ENCODE measurements at regions not wholly inside any gene's neighbourhood (a gene's known extent, or its start where the extent isn't known, plus 50 kb on each side); places are given as distances from the start of the nearest gene placed in this dataset.

DNA sequence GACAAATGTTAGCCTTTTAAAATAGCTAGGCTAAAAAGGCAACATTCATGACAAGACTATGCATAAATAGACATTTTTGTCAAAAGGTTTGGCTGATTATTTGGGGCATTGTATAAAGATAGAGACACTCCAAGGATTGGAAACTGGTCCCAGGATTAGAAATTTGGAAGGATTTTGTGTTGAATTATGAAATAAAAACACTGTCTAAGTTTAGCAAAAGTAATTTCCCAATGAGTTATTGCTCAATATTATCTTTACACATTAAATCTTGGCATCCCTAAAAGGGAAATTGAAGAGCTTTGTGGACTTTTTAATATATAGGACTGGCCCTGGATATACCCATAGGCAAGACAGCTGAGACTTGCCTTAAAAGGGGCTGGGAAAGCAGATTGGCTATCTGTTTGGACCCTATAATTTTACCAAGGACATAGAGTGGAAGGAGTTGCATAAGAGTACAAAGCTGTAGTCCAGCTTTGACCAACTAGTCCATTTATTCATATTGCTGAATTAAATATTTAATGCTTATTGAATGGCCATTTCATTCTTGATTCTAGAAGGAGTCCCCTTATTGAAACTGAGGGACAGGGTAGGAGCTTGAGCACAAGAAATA, 382.7 kb downstream of the METTL15 start:
- H4K20me1 ChIP-seq (ENCODE audit: control insufficient read depth, insufficient read depth, low read depth, low read length), result no peaks in the 10 kb centered on the region
- no peaks in the 10 kb centered on the region for H3K9me2 ChIP-seq (replicated peaks; ENCODE audit: control insufficient read depth, low read length)
- H3K4me2 ChIP-seq (ENCODE audit: low read length), result no peak overlapping the region
- H3K4me1 ChIP-seq (ENCODE audit: control insufficient read depth, low read length), result no peaks in the 10 kb centered on the region
- TF ChIP-seq, protein P1, sequence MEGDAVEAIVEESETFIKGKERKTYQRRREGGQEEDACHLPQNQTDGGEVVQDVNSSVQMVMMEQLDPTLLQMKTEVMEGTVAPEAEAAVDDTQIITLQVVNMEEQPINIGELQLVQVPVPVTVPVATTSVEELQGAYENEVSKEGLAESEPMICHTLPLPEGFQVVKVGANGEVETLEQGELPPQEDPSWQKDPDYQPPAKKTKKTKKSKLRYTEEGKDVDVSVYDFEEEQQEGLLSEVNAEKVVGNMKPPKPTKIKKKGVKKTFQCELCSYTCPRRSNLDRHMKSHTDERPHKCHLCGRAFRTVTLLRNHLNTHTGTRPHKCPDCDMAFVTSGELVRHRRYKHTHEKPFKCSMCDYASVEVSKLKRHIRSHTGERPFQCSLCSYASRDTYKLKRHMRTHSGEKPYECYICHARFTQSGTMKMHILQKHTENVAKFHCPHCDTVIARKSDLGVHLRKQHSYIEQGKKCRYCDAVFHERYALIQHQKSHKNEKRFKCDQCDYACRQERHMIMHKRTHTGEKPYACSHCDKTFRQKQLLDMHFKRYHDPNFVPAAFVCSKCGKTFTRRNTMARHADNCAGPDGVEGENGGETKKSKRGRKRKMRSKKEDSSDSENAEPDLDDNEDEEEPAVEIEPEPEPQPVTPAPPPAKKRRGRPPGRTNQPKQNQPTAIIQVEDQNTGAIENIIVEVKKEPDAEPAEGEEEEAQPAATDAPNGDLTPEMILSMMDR (IDR thresholded peaks at IDR 0.05; ENCODE audit: low read depth, low read length, poor library complexity, severe bottlenecking), result no peak
- no peak for TF ChIP-seq EZH2phosphoT487 (IDR thresholded peaks at IDR 0.05; ENCODE audit: borderline replicate concordance, low read length)
- H3K27me3 ChIP-seq (ENCODE audit: control insufficient read depth, low read length), result no peaks in the 10 kb centered on the region
- H3K27ac ChIP-seq (ENCODE audit: low read depth, low read length), result no peak overlapping the region
- no peaks in the 10 kb centered on the region for H3K79me2 ChIP-seq (ENCODE audit: control insufficient read depth, low read length)
- no peaks in the 10 kb centered on the region for H3F3A ChIP-seq (ENCODE audit: control insufficient read depth, insufficient read depth)
- H3K4me3 ChIP-seq (ENCODE audit: low read length), result no peak overlapping the region
- H3K9me3 ChIP-seq (ENCODE audit: control insufficient read depth, insufficient read depth, low read length), result no peaks in the 10 kb centered on the region
- no peaks in the 10 kb centered on the region for H3K36me3 ChIP-seq (ENCODE audit: control insufficient read depth, low read length)

DNA sequence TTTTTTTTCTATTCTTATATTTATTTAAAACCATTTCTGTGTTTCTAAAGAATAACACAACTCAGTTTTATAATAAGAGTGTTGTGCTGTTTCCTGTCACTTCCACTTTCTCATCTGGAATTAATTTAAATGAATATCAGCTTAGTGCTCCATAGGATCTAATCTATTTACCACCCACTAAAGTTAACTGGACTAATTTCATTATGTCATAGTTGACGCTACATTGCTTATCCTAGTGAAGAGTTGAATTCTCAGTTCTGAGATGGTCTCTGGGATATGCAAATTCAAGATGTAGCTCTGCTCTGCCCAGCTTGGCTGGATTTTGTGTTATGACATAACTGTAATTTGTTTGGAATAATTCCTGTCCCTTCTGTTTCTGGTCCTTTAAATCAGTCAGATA, 380.1 kb downstream of the METTL15 start:
- no peaks in the 10 kb centered on the region for H3F3A ChIP-seq (ENCODE audit: control insufficient read depth, insufficient read depth)
- no peak overlapping the region for H3K27ac ChIP-seq (ENCODE audit: low read depth, low read length)
- H3K9me2 ChIP-seq (replicated peaks; ENCODE audit: control insufficient read depth, low read length), result no peaks in the 10 kb centered on the region
- TF ChIP-seq EZH2phosphoT487 (IDR thresholded peaks at IDR 0.05; ENCODE audit: borderline replicate concordance, low read length), result no peak
- TF ChIP-seq, protein P1 (IDR thresholded peaks at IDR 0.05; ENCODE audit: low read depth, low read length, poor library complexity, severe bottlenecking), result no peak
- H3K4me1 ChIP-seq (ENCODE audit: control insufficient read depth, low read length), result no peaks in the 10 kb centered on the region
- H3K9me3 ChIP-seq (ENCODE audit: control insufficient read depth, insufficient read depth, low read length), result no peaks in the 10 kb centered on the region
- no peak overlapping the region for H3K4me2 ChIP-seq (ENCODE audit: low read length)
- H3K36me3 ChIP-seq (ENCODE audit: control insufficient read depth, low read length), result no peaks in the 10 kb centered on the region
- H4K20me1 ChIP-seq (ENCODE audit: control insufficient read depth, insufficient read depth, low read depth, low read length), result no peaks in the 10 kb centered on the region
- H3K79me2 ChIP-seq (ENCODE audit: control insufficient read depth, low read length), result no peaks in the 10 kb centered on the region
- H3K27me3 ChIP-seq (ENCODE audit: control insufficient read depth, low read length), result no peaks in the 10 kb centered on the region
- H3K4me3 ChIP-seq (ENCODE audit: low read length), result no peak overlapping the region

DNA sequence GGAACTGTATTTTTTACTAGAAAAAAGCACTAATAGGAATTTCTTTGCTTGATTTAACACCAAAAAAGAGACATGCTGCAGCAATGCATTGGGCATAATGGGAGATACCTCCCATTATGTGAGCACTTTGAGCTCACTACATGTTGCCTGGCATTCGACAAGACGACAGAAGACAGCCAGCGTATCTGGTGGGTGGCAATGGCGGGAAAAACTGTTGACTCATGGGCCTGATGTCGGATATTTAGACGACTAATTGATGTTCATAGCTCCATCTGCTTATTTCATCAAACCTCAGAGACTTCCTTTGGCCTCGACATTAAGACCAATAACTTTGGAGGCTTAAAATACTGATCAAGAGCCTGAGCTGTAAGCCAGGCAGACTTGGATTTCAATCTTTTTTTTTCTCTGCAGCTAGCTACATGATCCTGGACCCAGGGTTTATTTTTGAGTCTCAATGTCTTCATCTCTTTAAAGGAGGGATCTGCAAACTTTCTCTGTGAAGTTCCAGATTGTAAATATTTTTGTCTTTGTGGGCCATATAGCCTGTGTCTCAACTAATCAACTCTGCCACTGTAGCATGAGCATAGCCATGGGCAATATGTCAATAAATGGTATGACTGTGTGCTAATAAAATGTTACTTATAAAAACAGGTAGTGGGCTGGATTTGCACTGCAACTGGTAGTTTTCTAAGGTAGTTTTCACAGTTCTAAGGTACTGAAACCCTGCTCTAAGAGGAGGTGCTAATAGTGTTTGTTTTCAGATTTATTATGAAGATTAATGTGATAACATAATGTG, 375.1 kb downstream of the METTL15 start:
- Histone ChIP-seq H3K4me2 (ENCODE audit: low read length) (no peak overlapping the region), H3K9me2 (replicated peaks; ENCODE audit: control insufficient read depth, low read length) (no peaks in the 10 kb centered on the region), H3K9me3 (ENCODE audit: control insufficient read depth, insufficient read depth, low read length) (no peaks in the 10 kb centered on the region), H3K27ac (ENCODE audit: low read depth, low read length) (no peak overlapping the region), H3K4me3 (ENCODE audit: low read length) (no peak overlapping the region), H3K36me3 (ENCODE audit: control insufficient read depth, low read length) (no peaks in the 10 kb centered on the region), H3K4me1 (ENCODE audit: control insufficient read depth, low read length) (no peaks in the 10 kb centered on the region), H3K79me2 (ENCODE audit: control insufficient read depth, low read length) (no peaks in the 10 kb centered on the region), H3F3A (ENCODE audit: control insufficient read depth, insufficient read depth) (no peaks in the 10 kb centered on the region), H3K27me3 (ENCODE audit: control insufficient read depth, low read length) (no peaks in the 10 kb centered on the region), H4K20me1 (ENCODE audit: control insufficient read depth, insufficient read depth, low read depth, low read length) (no peaks in the 10 kb centered on the region)
- TF ChIP-seq EZH2phosphoT487 (IDR thresholded peaks at IDR 0.05; ENCODE audit: borderline replicate concordance, low read length), result no peak

DNA sequence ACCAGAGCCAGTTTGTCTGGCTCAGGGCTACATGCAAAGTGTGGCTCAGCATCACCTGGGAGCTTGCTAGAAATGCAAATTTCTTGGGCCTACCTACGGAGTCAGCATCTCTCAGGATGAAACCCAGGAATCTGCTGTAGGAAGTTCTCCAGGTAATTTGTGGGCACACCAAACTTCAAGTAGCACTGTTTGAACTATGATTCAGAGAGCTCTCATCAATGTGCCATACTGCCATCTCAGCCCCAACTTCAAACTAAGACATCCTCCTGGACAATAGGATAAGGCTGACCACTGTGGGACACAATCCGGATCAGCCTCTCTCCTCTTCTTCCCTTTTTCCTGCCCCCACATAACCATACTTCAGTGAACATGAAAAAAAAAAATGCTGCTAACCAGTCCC, 374.5 kb downstream of the METTL15 start:
- no peaks in the 10 kb centered on the region for H3F3A ChIP-seq (ENCODE audit: control insufficient read depth, insufficient read depth)
- H3K27ac ChIP-seq (ENCODE audit: low read depth, low read length), result no peak overlapping the region
- no peak overlapping the region for H3K4me2 ChIP-seq (ENCODE audit: low read length)
- H3K9me2 ChIP-seq (replicated peaks; ENCODE audit: control insufficient read depth, low read length), result no peaks in the 10 kb centered on the region
- H4K20me1 ChIP-seq (ENCODE audit: control insufficient read depth, insufficient read depth, low read depth, low read length), result no peaks in the 10 kb centered on the region
- TF ChIP-seq, protein P1 (IDR thresholded peaks at IDR 0.05; ENCODE audit: low read depth, low read length, poor library complexity, severe bottlenecking), result no peak
- no peak for TF ChIP-seq EZH2phosphoT487 (IDR thresholded peaks at IDR 0.05; ENCODE audit: borderline replicate concordance, low read length)
- no peak overlapping the region for H3K4me3 ChIP-seq (ENCODE audit: low read length)
- H3K4me1 ChIP-seq (ENCODE audit: control insufficient read depth, low read length), result no peaks in the 10 kb centered on the region
- H3K9me3 ChIP-seq (ENCODE audit: control insufficient read depth, insufficient read depth, low read length), result no peaks in the 10 kb centered on the region
- H3K79me2 ChIP-seq (ENCODE audit: control insufficient read depth, low read length), result no peaks in the 10 kb centered on the region
- no peaks in the 10 kb centered on the region for H3K27me3 ChIP-seq (ENCODE audit: control insufficient read depth, low read length)
- no peaks in the 10 kb centered on the region for H3K36me3 ChIP-seq (ENCODE audit: control insufficient read depth, low read length)

Data from DOHH2 (cell line).